ENCODE measurements at regions not wholly inside any gene's neighbourhood (a gene's known extent, or its start where the extent isn't known, plus 50 kb on each side); places are given as distances from the start of the nearest gene placed in this dataset.

GRCh38 chr13:91272235-91272777 is 75.2 kb upstream of the MIR17HG start:
- in situ Hi-C loops (cut with HindIII; ENCODE audit: low sequenced_read_pairs), result no loop called here
- no peak overlapping the region for H3K4me3 ChIP-seq (ENCODE audit: low read depth, low read length)
- no peak for TF ChIP-seq CTCF (IDR thresholded peaks at IDR 0.05; ENCODE audit: low read depth, low read length)
- no peak for DNase-seq (ENCODE audit: low read depth, low spot score)

- in situ Hi-C loops (cut with HindIII; ENCODE audit: low sequenced_read_pairs), result no loop called here
- H3K4me3 ChIP-seq (ENCODE audit: low read depth, low read length), result no peak overlapping the region
- TF ChIP-seq CTCF (IDR thresholded peaks at IDR 0.05; ENCODE audit: low read depth, low read length), result no peak
- DNase-seq (ENCODE audit: low read depth, low spot score), result no peak
Observed at GRCh38 chr13:91273675-91274074, 73.8 kb upstream of the MIR17HG start.

- no peak for DNase-seq (ENCODE audit: low read depth, low spot score)
- no peak overlapping the region for H3K4me3 ChIP-seq (ENCODE audit: low read depth, low read length)
- no peak for TF ChIP-seq CTCF (IDR thresholded peaks at IDR 0.05; ENCODE audit: low read depth, low read length)
- in situ Hi-C loops (cut with HindIII; ENCODE audit: low sequenced_read_pairs), result no loop called here
Observed at GRCh38 chr13:91277013-91277676, 70.3 kb upstream of the MIR17HG start.

- H3K4me3 ChIP-seq (ENCODE audit: low read depth, low read length), result no peak overlapping the region
- in situ Hi-C loops (cut with HindIII; ENCODE audit: low sequenced_read_pairs), result no loop called here
- TF ChIP-seq CTCF (IDR thresholded peaks at IDR 0.05; ENCODE audit: low read depth, low read length), result no peak
- DNase-seq (ENCODE audit: low read depth, low spot score), result no peak
Observed at GRCh38 chr13:91278291-91278690, 69.2 kb upstream of the MIR17HG start.

- no peak for TF ChIP-seq CTCF (IDR thresholded peaks at IDR 0.05; ENCODE audit: low read depth, low read length)
- no peak for DNase-seq (ENCODE audit: low read depth, low spot score)
- no peak overlapping the region for H3K4me3 ChIP-seq (ENCODE audit: low read depth, low read length)
- in situ Hi-C loops (cut with HindIII; ENCODE audit: low sequenced_read_pairs), result no loop called here
Observed at GRCh38 chr13:91278888-91279287, 68.6 kb upstream of the MIR17HG start.

- in situ Hi-C loops (cut with HindIII; ENCODE audit: low sequenced_read_pairs), result no loop called here
- H3K4me3 ChIP-seq (ENCODE audit: low read depth, low read length), result no peak overlapping the region
- DNase-seq (ENCODE audit: low read depth, low spot score), result no peak
- TF ChIP-seq CTCF (IDR thresholded peaks at IDR 0.05; ENCODE audit: low read depth, low read length), result no peak
Observed at GRCh38 chr13:91280801-91281200, 66.7 kb upstream of the MIR17HG start.

All from astrocyte of the spinal cord (primary cell).